MCF 10A (cell line): ENCODE measurements at regions not wholly inside any gene's neighbourhood (a gene's known extent, or its start where the extent isn't known, plus 50 kb on each side); places are given as distances from the start of the nearest gene placed in this dataset.

Source experiments
- BruUV-seq: library from RNA; stranded (reverse); fragments of 400-500 nt; replicated peaks from 2 replicates; lab custom pipeline; 2021; lab: Mats Ljungman, UMichigan
- CTCF ChIA-PET: fragments of 300-600 bp; sonication (Branson Sonifier 250); formaldehyde crosslinking; extraction: SDS; loops from one replicate; lab custom pipeline; 2021; ENCODE audit warnings: antibody characterized with exemption, inconsistent platforms; lab: Yijun Ruan, JAX
- POLR2A ChIA-PET: fragments of 300-600, 350-650 bp; sonication (Branson Sonifier 250); formaldehyde crosslinking; extraction: SDS; loops from one replicate; lab custom pipeline; 2020; ENCODE audit warnings: antibody characterized with exemption, inconsistent platforms; lab: Yijun Ruan, JAX
- DNase-seq: peaks from one replicate; pipeline ENCODE4 v3.0.0-alpha.2; 2018; ENCODE audit not compliant: unreplicated experiment
- H3K27ac Mint-ChIP-seq: one replicate; pipeline ENCODE4 v1.8.0; 2022; ENCODE audit warnings: mild to moderate bottlenecking, low read depth, mixed read lengths; ENCODE audit not compliant: unreplicated experiment
- H3K27me3 Mint-ChIP-seq: one replicate; pipeline ENCODE4 v1.8.0; 2022; ENCODE audit warnings: mixed read lengths; ENCODE audit not compliant: insufficient read depth, unreplicated experiment
- H3K36me3 Mint-ChIP-seq: one replicate; pipeline ENCODE4 v1.8.0; 2022; ENCODE audit warnings: mild to moderate bottlenecking, moderate library complexity, mixed read lengths; ENCODE audit not compliant: insufficient read depth, unreplicated experiment
- H3K4me1 Mint-ChIP-seq: one replicate; pipeline ENCODE4 v1.8.0; 2022; ENCODE audit warnings: mixed read lengths; ENCODE audit not compliant: insufficient read depth, unreplicated experiment
- H3K4me3 Mint-ChIP-seq: one replicate; pipeline ENCODE4 v1.8.0; 2022; ENCODE audit warnings: mild to moderate bottlenecking, moderate library complexity, mixed read lengths; ENCODE audit not compliant: unreplicated experiment
- H3K9me3 Mint-ChIP-seq: one replicate; pipeline ENCODE4 v1.8.0; 2022; ENCODE audit warnings: mixed read lengths; ENCODE audit not compliant: unreplicated experiment
- CTCF ChIP-seq: fragments of 200-600 bp; IDR thresholded peaks from one replicate; pipeline ENCODE4 v1.8.0; 2022; ENCODE audit warnings: antibody characterized with exemption, mild to moderate bottlenecking; ENCODE audit not compliant: unreplicated experiment
- intact Hi-C: fragments of 100-400 bp; cut with micrococcal nuclease; formaldehyde crosslinking; loops from 2 replicates; pipeline ENCODE4 v1.14.1; 2022

GRCh38 chr14:41374092-41374491 lies 232.6 kb upstream of the LRFN5 start:
- ChIA-PET POLR2A (no interaction called here), CTCF (no interaction called here)
- Mint-ChIP-seq H3K27me3 (peaks cover 31% of the 10 kb centered on the region), H3K27ac (no peak overlapping the region), H3K9me3 (no peaks in the 10 kb centered on the region), H3K36me3 (no peaks in the 10 kb centered on the region), H3K4me1 (no peaks in the 10 kb centered on the region), H3K4me3 (no peak overlapping the region)
- no peak for TF ChIP-seq CTCF
- no peak for DNase-seq
- BruUV-seq, result no TSS peak
- intact Hi-C loops, result no loop called here

GRCh38 chr14:41362139-41362538 lies 244.5 kb upstream of the LRFN5 start:
- H3K4me3 Mint-ChIP-seq, result no peak overlapping the region
- no peak for DNase-seq
- no peaks in the 10 kb centered on the region for H3K4me1 Mint-ChIP-seq
- no peak overlapping the region for H3K27ac Mint-ChIP-seq
- H3K27me3 Mint-ChIP-seq, result peaks cover 31% of the 10 kb centered on the region
- TF ChIP-seq CTCF, result no peak
- H3K36me3 Mint-ChIP-seq, result no peaks in the 10 kb centered on the region
- ChIA-PET POLR2A (interaction anchor here (0.7 kb wide), 1 partner anchor 33 kb away, joined by 3 read pairs; no protein-coding TSS in a partner anchor), CTCF (interaction anchor here (0.6 kb wide), 1 partner anchor 42 kb away, joined by 3 read pairs; no protein-coding TSS in a partner anchor)
- no peaks in the 10 kb centered on the region for H3K9me3 Mint-ChIP-seq
- intact Hi-C loops, result no loop called here
- no TSS peak for BruUV-seq

GRCh38 chr14:41360126-41360525 lies 246.6 kb upstream of the LRFN5 start:
- H3K27me3 Mint-ChIP-seq, result peaks cover 23% of the 10 kb centered on the region
- DNase-seq, result no peak
- no peak for TF ChIP-seq CTCF
- CTCF ChIA-PET, result no interaction called here
- H3K9me3 Mint-ChIP-seq, result no peaks in the 10 kb centered on the region
- H3K36me3 Mint-ChIP-seq, result no peaks in the 10 kb centered on the region
- intact Hi-C loops, result no loop called here
- no TSS peak for BruUV-seq
- H3K4me1 Mint-ChIP-seq, result no peaks in the 10 kb centered on the region
- no peak overlapping the region for H3K4me3 Mint-ChIP-seq
- no peak overlapping the region for H3K27ac Mint-ChIP-seq
- POLR2A ChIA-PET, result no interaction called here

GRCh38 chr14:41355866-41356265 lies 250.8 kb upstream of the LRFN5 start:
- Mint-ChIP-seq H3K4me3 (no peak overlapping the region), H3K36me3 (no peaks in the 10 kb centered on the region), H3K27ac (no peak overlapping the region), H3K4me1 (no peaks in the 10 kb centered on the region), H3K27me3 (peaks cover 8% of the 10 kb centered on the region), H3K9me3 (no peaks in the 10 kb centered on the region)
- DNase-seq, result no peak
- ChIA-PET CTCF (no interaction called here), POLR2A (no interaction called here)
- no TSS peak for BruUV-seq
- intact Hi-C loops, result no loop called here
- no peak for TF ChIP-seq CTCF
